Kidney (tissue), 13 donors: ENCODE measurements at regions not wholly inside any gene's neighbourhood (a gene's known extent, or its start where the extent isn't known, plus 50 kb on each side); places are given as distances from the start of the nearest gene placed in this dataset.
A peak's percentile ranks its signal among the peaks of the same experiment; 100 is the strongest.

Experiments
- DNase-seq, 5 donors: peaks; one replicate each; pipeline ENCODE4 v3.0.0-alpha.2; 2013 to 2020
- FAIRE-seq: peaks from 2 replicates; lab custom pipeline; 2012; peaks lifted over from hg19 to GRCh38; lab: Jason Lieb, UNC
- H3K27ac ChIP-seq, 2 donors: one replicate each; pipeline ENCODE4 v1.7.0; 2013; ENCODE audit warnings: low read depth in 2 of 2, low read length in 2 of 2, inconsistent platforms in 1 of 2
- H3K27me3 ChIP-seq: one replicate; pipeline ENCODE4 v1.7.1; 2013; ENCODE audit warnings: low read length, inconsistent platforms; ENCODE audit not compliant: control insufficient read depth, insufficient read depth
- H3K36me3 ChIP-seq, 3 donors: one replicate each; pipeline versions ENCODE4 v1.7.0 to v1.7.1; 2013; ENCODE audit warnings: low read length in 3 of 3, control low read depth in 1 of 3, inconsistent platforms in 1 of 3; ENCODE audit not compliant: insufficient read depth in 3 of 3, control insufficient read depth in 2 of 3
- H3K4me1 ChIP-seq, 3 donors: one replicate each; pipeline versions ENCODE4 v1.7.0 to v1.7.1; 2013; ENCODE audit warnings: low read length in 3 of 3, inconsistent platforms in 1 of 3, low read depth in 1 of 3; ENCODE audit not compliant: control insufficient read depth in 2 of 3, insufficient read depth in 2 of 3
- H3K4me3 ChIP-seq, 3 donors: one replicate each; pipeline versions ENCODE4 v1.7.0 to v1.8.1; 2013; ENCODE audit warnings: low read length in 3 of 3, control low read depth in 1 of 3, inconsistent platforms in 1 of 3
- H3K9ac ChIP-seq, 3 donors: one replicate each; pipeline versions ENCODE4 v1.7.0 to v1.7.1; 2013; ENCODE audit warnings: low read length in 3 of 3, control low read depth in 1 of 3, inconsistent platforms in 1 of 3
- H3K9me3 ChIP-seq, 3 donors: one replicate each; pipeline versions ENCODE4 v1.7.0 to v1.7.1; 2013; ENCODE audit warnings: low read length in 3 of 3, control low read depth in 1 of 3, inconsistent platforms in 1 of 3; ENCODE audit not compliant: control insufficient read depth in 2 of 3, insufficient read depth in 1 of 3
- intact Hi-C: fragments of 100-400 bp; cut with DNase I; formaldehyde crosslinking; loops from one replicate; pipeline ENCODE4 v1.11.1; 2022
- TF ChIP-seq, protein P1 (sequence below): IDR thresholded peaks from 3 replicates; pipeline ENCODE4 v1.5.1; 2012; ENCODE audit warnings: mild to moderate bottlenecking, moderate library complexity, borderline replicate concordance; ENCODE audit not compliant: insufficient read depth; ENCODE audit errors: extremely low read depth
- donor health status: control.
- donor health status: control.
- donor health status: control.
- donor health status: control.
- donor health status: control.
- donor health status: DM: yes; HTN: yes; CAD: no.
- donor health status: Normal renal cell carcinoma (clear cell type).

DNA sequence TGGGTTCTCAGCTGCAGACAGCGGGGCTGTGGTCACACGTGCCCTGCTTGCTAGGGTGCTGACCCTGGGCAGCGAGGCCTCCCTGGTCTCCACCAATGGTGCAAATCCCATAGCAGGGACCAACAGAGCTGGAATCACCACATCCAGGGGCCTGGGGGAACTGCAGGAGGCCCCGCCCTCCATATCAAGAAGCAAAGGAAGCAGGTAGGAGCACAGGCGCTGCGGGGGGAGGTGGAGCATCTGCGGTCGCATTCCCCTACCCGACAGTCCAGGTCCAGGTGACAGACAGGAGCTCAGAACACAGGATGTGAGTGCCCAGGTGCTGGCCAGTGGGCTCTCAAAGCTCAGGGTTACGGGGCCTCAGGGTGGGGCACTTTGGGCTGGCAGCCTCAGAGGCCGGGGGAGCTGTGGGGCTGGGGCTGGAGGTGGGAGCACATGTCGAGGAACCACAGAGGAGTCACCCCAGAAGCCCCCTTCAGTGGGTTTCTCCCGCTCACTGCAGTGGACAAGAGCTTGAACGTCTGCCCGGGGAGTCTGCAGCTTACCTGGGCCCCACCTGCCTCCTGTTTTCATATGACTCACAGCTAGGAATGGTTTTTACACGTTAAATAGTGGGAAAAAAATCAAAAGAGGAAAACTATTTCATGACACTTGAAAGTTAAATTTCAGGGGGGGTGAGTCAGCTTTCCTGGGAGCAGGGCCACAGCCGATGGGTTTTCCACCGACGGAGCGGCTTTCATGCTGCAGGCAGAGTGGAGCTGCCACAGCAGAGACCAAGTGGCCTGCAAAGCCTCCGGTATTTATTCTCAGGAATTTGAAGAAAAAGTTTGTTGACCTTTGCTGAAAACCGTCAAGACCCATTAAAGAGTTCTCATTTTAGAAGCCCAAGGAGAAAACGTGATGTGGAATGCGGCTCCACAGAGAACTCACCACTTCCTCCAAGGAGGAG lies 148.7 kb upstream of the PPP2R2D start:
- peak in 1 of 5 donors; percentile 72 for DNase-seq
- H3K27ac ChIP-seq = no peak overlapping the region
- H3K9me3 ChIP-seq = no peaks in the 10 kb centered on the region
- no peak overlapping the region for H3K9ac ChIP-seq
- TF ChIP-seq, protein P1, sequence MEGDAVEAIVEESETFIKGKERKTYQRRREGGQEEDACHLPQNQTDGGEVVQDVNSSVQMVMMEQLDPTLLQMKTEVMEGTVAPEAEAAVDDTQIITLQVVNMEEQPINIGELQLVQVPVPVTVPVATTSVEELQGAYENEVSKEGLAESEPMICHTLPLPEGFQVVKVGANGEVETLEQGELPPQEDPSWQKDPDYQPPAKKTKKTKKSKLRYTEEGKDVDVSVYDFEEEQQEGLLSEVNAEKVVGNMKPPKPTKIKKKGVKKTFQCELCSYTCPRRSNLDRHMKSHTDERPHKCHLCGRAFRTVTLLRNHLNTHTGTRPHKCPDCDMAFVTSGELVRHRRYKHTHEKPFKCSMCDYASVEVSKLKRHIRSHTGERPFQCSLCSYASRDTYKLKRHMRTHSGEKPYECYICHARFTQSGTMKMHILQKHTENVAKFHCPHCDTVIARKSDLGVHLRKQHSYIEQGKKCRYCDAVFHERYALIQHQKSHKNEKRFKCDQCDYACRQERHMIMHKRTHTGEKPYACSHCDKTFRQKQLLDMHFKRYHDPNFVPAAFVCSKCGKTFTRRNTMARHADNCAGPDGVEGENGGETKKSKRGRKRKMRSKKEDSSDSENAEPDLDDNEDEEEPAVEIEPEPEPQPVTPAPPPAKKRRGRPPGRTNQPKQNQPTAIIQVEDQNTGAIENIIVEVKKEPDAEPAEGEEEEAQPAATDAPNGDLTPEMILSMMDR = no peak
- H3K36me3 ChIP-seq = no peaks in the 10 kb centered on the region
- intact Hi-C loops = no loop called here
- H3K27me3 ChIP-seq = no peaks in the 10 kb centered on the region
- no peak overlapping the region for H3K4me3 ChIP-seq
- H3K4me1 ChIP-seq = peaks cover 0 to 4% (median 3%) of the 10 kb centered on the region in 3 donors
- no peak for FAIRE-seq

DNA sequence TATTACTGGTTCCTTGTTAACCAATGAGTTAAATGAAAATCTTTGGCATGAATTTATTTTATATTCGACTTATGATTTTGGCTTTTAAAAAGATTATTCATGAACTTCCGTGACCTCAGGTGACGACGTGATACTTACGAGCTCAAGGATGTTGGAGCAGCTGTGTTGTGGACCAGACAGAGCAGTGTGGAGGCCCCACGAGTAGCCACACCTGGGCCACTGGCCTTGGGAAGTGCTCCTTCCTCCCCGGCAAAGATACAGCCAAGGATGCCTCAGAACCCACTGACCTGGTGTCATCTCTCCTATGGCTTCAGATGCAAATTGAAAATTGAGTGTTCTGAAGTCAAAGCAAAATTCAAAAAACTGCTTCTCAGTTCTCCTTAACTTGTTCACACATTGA lies 147.5 kb upstream of the PPP2R2D start:
- H3K4me1 ChIP-seq = peaks cover 0 to 7% (median 4%) of the 10 kb centered on the region in 3 donors
- H3K27me3 ChIP-seq = no peaks in the 10 kb centered on the region
- intact Hi-C loops = no loop called here
- TF ChIP-seq, protein P1 = no peak
- peaks cover 0 to 3% (median 0%) of the 10 kb centered on the region in 3 donors for H3K9me3 ChIP-seq
- H3K36me3 ChIP-seq = no peaks in the 10 kb centered on the region
- no peak overlapping the region for H3K27ac ChIP-seq
- no peak for FAIRE-seq
- H3K4me3 ChIP-seq = no peak overlapping the region
- no peak for DNase-seq
- H3K9ac ChIP-seq = no peak overlapping the region

DNA sequence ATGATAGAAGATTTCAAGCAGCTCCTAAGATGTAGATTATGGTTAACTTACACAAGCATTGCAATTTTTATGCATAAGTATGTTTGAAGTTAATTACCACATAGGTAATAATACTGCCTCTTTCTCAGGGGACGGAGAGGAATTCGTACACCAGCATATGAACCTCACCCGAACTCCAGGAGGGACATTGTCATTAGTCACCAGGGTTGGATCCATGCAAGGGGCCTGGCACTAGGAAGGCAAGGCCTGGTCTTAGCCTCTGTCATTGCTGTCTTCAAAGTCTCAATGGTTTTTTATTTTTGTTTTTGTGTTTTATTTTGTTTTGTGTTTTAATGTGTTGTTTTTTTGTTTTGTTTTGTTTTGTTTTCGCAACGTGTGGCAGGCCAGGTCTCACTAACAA lies 145.6 kb upstream of the PPP2R2D start:
- Histone ChIP-seq H3K27me3 (no peaks in the 10 kb centered on the region), H3K4me1 (peaks cover 0 to 4% (median 0%) of the 10 kb centered on the region in 3 donors), H3K9me3 (peaks cover 0 to 3% (median 0%) of the 10 kb centered on the region in 3 donors), H3K27ac (no peak overlapping the region), H3K36me3 (no peaks in the 10 kb centered on the region), H3K9ac (no peak overlapping the region), H3K4me3 (no peak overlapping the region)
- FAIRE-seq (no peak), DNase-seq (no peak)
- TF ChIP-seq, protein P1 = no peak
- intact Hi-C loops = no loop called here
